ENCODE measurements at regions not wholly inside any gene's neighbourhood (a gene's known extent, or its start where the extent isn't known, plus 50 kb on each side); places are given as distances from the start of the nearest gene placed in this dataset.

- no peak for TF ChIP-seq TEAD4 (IDR thresholded peaks at IDR 0.05)
- no peak for TF ChIP-seq TCF12 (IDR thresholded peaks at IDR 0.05; ENCODE audit: low read depth)
- no peak for TF ChIP-seq RAD21 (IDR thresholded peaks at IDR 0.05; ENCODE audit: low read depth)
- TF ChIP-seq CEBPB (IDR thresholded peaks at IDR 0.05), result no peak
- no peak for TF ChIP-seq MAX (IDR thresholded peaks at IDR 0.05)
- no peak for TF ChIP-seq NFIC (IDR thresholded peaks at IDR 0.05)
- TF ChIP-seq USF1 (IDR thresholded peaks at IDR 0.05), result no peak
- TF ChIP-seq CREB1 (IDR thresholded peaks at IDR 0.05; ENCODE audit: low read depth), result no peak
- TF ChIP-seq EP300 (IDR thresholded peaks at IDR 0.05; ENCODE audit: borderline replicate concordance), result no peak
- TF ChIP-seq ZBTB7A (IDR thresholded peaks at IDR 0.05; ENCODE audit: low read depth), result no peak
- no peak for TF ChIP-seq FOXM1 (IDR thresholded peaks at IDR 0.05; ENCODE audit: borderline replicate concordance, low read depth)
- TF ChIP-seq YY1 (IDR thresholded peaks at IDR 0.05; ENCODE audit: low read depth), result no peak
Observed at GRCh38 chr6:106897580-106897979, 76.9 kb downstream of the CD24 start.

GRCh38 chr6:106895703-106896040 lies 78.9 kb downstream of the CD24 start:
- TF ChIP-seq TCF12 (IDR thresholded peaks at IDR 0.05; ENCODE audit: low read depth) (no peak), EGR1 (IDR thresholded peaks at IDR 0.05) (no peak), CEBPB (IDR thresholded peaks at IDR 0.05) (no peak)

- TF ChIP-seq CREB1 (IDR thresholded peaks at IDR 0.05; ENCODE audit: low read depth) (no peak), ZBTB7A (IDR thresholded peaks at IDR 0.05; ENCODE audit: low read depth) (no peak), EGR1 (IDR thresholded peaks at IDR 0.05) (no peak), REST (IDR thresholded peaks at IDR 0.05; ENCODE audit: low read depth) (no peak), EP300 (IDR thresholded peaks at IDR 0.05; ENCODE audit: borderline replicate concordance) (no peak), TAF1 (IDR thresholded peaks at IDR 0.05; ENCODE audit: low read depth) (no peak), MAX (IDR thresholded peaks at IDR 0.05) (no peak), YY1 (IDR thresholded peaks at IDR 0.05; ENCODE audit: low read depth) (no peak), TCF12 (IDR thresholded peaks at IDR 0.05; ENCODE audit: low read depth) (no peak), USF1 (IDR thresholded peaks at IDR 0.05) (no peak), RAD21 (IDR thresholded peaks at IDR 0.05; ENCODE audit: low read depth) (no peak), FOXM1 (IDR thresholded peaks at IDR 0.05; ENCODE audit: borderline replicate concordance, low read depth) (no peak), TEAD4 (IDR thresholded peaks at IDR 0.05) (no peak)
Observed at GRCh38 chr6:106894978-106895702, 79.4 kb downstream of the CD24 start.

- TF ChIP-seq TCF12 (IDR thresholded peaks at IDR 0.05; ENCODE audit: low read depth) (no peak), CREB1 (IDR thresholded peaks at IDR 0.05; ENCODE audit: low read depth) (no peak), TAF1 (IDR thresholded peaks at IDR 0.05; ENCODE audit: low read depth) (no peak), REST (IDR thresholded peaks at IDR 0.05; ENCODE audit: low read depth) (no peak), TEAD4 (IDR thresholded peaks at IDR 0.05) (no peak), ZBTB7A (IDR thresholded peaks at IDR 0.05; ENCODE audit: low read depth) (no peak), EGR1 (IDR thresholded peaks at IDR 0.05) (no peak), CEBPB (IDR thresholded peaks at IDR 0.05) (no peak)
Observed at GRCh38 chr6:106892186-106892585, 82.3 kb downstream of the CD24 start.

- TF ChIP-seq ZBTB7A (IDR thresholded peaks at IDR 0.05; ENCODE audit: low read depth) (no peak), REST (IDR thresholded peaks at IDR 0.05; ENCODE audit: low read depth) (no peak), USF1 (IDR thresholded peaks at IDR 0.05) (no peak), EP300 (IDR thresholded peaks at IDR 0.05; ENCODE audit: borderline replicate concordance) (no peak), RAD21 (IDR thresholded peaks at IDR 0.05; ENCODE audit: low read depth) (no peak), TAF1 (IDR thresholded peaks at IDR 0.05; ENCODE audit: low read depth) (no peak), TEAD4 (IDR thresholded peaks at IDR 0.05) (no peak), TCF12 (IDR thresholded peaks at IDR 0.05; ENCODE audit: low read depth) (no peak), NFIC (IDR thresholded peaks at IDR 0.05) (no peak), CEBPB (IDR thresholded peaks at IDR 0.05) (no peak)
Observed at GRCh38 chr6:106890447-106890846, 84.1 kb downstream of the CD24 start.

All from Ishikawa (cell line).